K562 (cell line): ENCODE measurements at regions not wholly inside any gene's neighbourhood (a gene's known extent, or its start where the extent isn't known, plus 50 kb on each side); places are given as distances from the start of the nearest gene placed in this dataset.

ENCODE experiments used
- DNMT1 ChIP-seq: fragments of 450-650 bp; IDR thresholded peaks from 2 replicates; pipeline ENCODE4 v1.6.1; 2016; ENCODE audit warnings: antibody characterized with exemption, mild to moderate bottlenecking
- HMG20A ChIP-seq: fragments of 450-650 bp; formaldehyde crosslinking; conservative IDR thresholded peaks from 2 replicates; pipeline ENCODE4 v1.4.0; 2020; ENCODE audit warnings: mild to moderate bottlenecking, mixed read lengths
- RHOXF2B ChIP-seq: fragments of 250-450 bp; sonication (Bioruptor Pico); conservative IDR thresholded peaks from 2 replicates; pipeline ENCODE4 v1.5.1; 2021
- TF ChIP-seq, protein P1 (sequence below): fragments of 450-650 bp; IDR thresholded peaks from 2 replicates; pipeline ENCODE4 v1.6.1; 2016; ENCODE audit warnings: mild to moderate bottlenecking, moderate library complexity

DNA sequence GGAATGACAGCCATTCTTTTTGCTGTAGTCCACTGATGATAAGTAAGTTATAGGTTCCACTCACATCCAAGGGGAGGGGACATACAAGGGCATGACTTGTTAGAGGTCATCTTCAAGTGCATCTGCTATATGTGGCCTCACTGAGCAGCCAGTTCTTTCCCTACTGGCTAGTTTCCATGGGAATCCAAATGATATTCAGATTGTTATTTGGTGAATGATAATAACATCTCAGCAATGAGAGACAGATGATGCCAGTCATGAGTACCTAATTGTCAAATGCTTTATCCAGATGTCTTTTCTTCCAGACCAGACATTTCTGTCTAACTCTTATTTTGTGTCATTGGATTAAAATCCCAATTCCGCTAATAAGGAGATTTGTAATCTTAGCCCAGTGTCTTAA, 460.4 kb upstream of the BOD1L1 start (continued):
- TF ChIP-seq, protein P1, sequence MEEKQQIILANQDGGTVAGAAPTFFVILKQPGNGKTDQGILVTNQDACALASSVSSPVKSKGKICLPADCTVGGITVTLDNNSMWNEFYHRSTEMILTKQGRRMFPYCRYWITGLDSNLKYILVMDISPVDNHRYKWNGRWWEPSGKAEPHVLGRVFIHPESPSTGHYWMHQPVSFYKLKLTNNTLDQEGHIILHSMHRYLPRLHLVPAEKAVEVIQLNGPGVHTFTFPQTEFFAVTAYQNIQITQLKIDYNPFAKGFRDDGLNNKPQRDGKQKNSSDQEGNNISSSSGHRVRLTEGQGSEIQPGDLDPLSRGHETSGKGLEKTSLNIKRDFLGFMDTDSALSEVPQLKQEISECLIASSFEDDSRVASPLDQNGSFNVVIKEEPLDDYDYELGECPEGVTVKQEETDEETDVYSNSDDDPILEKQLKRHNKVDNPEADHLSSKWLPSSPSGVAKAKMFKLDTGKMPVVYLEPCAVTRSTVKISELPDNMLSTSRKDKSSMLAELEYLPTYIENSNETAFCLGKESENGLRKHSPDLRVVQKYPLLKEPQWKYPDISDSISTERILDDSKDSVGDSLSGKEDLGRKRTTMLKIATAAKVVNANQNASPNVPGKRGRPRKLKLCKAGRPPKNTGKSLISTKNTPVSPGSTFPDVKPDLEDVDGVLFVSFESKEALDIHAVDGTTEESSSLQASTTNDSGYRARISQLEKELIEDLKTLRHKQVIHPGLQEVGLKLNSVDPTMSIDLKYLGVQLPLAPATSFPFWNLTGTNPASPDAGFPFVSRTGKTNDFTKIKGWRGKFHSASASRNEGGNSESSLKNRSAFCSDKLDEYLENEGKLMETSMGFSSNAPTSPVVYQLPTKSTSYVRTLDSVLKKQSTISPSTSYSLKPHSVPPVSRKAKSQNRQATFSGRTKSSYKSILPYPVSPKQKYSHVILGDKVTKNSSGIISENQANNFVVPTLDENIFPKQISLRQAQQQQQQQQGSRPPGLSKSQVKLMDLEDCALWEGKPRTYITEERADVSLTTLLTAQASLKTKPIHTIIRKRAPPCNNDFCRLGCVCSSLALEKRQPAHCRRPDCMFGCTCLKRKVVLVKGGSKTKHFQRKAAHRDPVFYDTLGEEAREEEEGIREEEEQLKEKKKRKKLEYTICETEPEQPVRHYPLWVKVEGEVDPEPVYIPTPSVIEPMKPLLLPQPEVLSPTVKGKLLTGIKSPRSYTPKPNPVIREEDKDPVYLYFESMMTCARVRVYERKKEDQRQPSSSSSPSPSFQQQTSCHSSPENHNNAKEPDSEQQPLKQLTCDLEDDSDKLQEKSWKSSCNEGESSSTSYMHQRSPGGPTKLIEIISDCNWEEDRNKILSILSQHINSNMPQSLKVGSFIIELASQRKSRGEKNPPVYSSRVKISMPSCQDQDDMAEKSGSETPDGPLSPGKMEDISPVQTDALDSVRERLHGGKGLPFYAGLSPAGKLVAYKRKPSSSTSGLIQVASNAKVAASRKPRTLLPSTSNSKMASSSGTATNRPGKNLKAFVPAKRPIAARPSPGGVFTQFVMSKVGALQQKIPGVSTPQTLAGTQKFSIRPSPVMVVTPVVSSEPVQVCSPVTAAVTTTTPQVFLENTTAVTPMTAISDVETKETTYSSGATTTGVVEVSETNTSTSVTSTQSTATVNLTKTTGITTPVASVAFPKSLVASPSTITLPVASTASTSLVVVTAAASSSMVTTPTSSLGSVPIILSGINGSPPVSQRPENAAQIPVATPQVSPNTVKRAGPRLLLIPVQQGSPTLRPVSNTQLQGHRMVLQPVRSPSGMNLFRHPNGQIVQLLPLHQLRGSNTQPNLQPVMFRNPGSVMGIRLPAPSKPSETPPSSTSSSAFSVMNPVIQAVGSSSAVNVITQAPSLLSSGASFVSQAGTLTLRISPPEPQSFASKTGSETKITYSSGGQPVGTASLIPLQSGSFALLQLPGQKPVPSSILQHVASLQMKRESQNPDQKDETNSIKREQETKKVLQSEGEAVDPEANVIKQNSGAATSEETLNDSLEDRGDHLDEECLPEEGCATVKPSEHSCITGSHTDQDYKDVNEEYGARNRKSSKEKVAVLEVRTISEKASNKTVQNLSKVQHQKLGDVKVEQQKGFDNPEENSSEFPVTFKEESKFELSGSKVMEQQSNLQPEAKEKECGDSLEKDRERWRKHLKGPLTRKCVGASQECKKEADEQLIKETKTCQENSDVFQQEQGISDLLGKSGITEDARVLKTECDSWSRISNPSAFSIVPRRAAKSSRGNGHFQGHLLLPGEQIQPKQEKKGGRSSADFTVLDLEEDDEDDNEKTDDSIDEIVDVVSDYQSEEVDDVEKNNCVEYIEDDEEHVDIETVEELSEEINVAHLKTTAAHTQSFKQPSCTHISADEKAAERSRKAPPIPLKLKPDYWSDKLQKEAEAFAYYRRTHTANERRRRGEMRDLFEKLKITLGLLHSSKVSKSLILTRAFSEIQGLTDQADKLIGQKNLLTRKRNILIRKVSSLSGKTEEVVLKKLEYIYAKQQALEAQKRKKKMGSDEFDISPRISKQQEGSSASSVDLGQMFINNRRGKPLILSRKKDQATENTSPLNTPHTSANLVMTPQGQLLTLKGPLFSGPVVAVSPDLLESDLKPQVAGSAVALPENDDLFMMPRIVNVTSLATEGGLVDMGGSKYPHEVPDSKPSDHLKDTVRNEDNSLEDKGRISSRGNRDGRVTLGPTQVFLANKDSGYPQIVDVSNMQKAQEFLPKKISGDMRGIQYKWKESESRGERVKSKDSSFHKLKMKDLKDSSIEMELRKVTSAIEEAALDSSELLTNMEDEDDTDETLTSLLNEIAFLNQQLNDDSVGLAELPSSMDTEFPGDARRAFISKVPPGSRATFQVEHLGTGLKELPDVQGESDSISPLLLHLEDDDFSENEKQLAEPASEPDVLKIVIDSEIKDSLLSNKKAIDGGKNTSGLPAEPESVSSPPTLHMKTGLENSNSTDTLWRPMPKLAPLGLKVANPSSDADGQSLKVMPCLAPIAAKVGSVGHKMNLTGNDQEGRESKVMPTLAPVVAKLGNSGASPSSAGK = no peak
- TF ChIP-seq RHOXF2B (CRISPR knock-in tag) (no peak), HMG20A (CRISPR knock-in tag) (no peak), DNMT1 (no peak)
